ENCODE measurements at regions not wholly inside any gene's neighbourhood (a gene's known extent, or its start where the extent isn't known, plus 50 kb on each side); places are given as distances from the start of the nearest gene placed in this dataset.

DNA sequence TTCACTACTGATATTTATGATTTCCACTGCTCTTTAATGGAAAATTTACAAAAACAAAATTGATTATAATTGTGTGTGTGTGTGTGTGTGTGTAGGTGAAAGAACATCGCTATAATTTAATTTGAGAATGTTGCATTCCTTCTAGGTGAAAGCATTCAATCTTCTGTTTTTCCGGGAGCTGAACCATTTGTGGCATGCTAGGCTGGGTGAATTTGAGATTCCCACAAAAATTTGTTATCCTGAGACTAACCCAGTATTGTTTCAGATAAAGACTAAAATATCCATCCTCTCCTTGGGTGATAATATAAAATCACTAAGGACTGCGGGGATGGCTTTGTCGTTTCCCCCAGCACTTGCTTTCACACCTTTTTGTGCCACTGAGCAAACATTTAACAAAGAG, 911.2 kb upstream of the PIK3C3 start:
- no peak for DNase-seq (ENCODE audit: low read depth)

DNA sequence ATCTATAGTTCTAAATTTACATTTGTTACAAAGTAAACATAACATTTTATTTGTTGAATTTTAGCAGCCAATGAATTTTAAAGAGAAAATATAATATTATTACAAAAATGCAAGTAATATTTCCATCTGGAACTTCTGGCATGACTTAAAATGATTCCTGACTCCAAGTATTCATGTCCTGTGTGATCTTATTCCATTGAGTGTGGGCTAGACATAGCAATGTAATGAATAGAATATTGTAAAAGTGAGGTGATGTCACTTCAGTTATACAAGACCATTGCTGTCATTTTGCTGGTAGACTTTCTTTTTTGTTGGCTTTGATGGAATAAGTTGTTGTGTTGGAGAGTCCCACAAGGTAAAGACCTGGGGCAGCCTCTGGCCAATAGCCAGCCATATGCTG, 912.2 kb upstream of the PIK3C3 start:
- no peak for DNase-seq (ENCODE audit: low read depth)

DNA sequence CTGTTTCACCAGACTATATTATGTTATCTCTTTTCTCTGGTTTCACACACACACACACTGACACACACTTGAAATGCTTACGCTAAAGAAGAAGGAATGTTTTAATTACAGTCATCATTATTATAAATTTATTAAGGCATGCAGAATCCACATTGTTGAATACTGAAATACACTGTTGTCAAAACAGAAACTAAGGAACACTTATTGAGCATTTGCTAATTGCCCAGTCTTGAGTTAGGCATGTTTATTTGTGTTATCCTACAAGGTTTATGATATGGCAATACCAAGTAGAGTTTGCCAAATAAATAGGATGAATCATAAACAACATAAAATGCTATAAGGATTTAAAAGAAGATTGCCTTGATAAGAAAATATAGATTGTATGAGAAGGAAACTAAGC, 917.0 kb upstream of the PIK3C3 start:
- DNase-seq (ENCODE audit: low read depth), result no peak

DNA sequence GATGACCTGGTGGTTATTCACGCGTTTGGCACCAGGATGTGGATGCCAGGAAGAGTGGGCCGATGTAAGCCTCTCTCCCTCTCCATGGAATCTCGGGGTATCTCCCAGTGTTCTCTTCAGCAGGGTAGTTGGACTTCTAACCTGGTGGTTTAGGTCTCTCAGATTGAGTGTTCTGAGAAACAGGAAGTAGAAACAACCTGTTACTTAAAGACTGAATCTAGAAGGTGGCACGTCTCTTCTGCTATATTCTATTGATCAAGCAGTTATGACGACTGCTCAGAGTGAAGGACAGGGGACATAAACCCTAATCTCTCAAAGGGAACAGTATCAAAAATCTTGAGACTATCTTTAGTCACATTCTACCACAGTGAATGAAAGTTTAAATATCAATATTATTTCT, 918.7 kb upstream of the PIK3C3 start:
- DNase-seq (ENCODE audit: low read depth), result no peak

DNA sequence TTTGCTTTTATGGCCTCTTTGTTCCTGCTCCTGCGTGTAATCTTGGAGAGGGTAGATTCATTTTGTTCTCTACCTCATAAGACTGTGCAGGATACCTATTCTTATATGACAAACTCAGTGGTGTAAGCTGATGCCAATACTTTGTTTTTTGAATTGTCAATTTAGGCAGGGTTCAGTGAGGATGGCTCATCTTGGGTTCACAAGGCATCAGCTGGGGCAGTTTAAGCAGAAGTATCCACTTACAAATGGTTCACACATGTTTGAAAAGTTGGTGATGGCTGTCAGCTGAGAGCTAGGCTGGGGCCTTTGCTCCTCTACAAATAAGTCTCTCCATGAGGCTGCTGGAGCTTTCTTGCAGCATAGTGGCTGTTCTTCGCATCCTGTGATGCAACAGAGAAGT, 920.6 kb upstream of the PIK3C3 start:
- DNase-seq (ENCODE audit: low read depth), result no peak

DNA sequence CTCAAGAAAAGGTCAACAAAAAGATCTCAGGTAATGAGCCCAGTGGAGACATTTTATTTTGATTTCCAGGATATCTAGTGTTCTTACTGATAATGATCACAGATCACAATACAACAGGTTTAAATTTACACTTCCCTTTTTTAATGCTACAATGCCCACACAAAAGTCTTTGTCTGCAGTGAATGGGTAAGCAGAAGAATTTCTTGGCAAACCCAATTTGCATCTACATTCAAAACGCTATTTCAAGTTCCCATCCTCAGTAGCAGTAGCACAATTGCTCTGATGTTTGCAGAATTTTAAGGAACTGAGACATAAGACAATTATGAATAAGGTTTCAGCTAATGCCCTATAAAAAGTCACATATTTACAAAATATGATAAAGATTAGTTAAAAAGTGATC, 929.4 kb upstream of the PIK3C3 start:
- no peak for DNase-seq (ENCODE audit: low read depth)

DNA sequence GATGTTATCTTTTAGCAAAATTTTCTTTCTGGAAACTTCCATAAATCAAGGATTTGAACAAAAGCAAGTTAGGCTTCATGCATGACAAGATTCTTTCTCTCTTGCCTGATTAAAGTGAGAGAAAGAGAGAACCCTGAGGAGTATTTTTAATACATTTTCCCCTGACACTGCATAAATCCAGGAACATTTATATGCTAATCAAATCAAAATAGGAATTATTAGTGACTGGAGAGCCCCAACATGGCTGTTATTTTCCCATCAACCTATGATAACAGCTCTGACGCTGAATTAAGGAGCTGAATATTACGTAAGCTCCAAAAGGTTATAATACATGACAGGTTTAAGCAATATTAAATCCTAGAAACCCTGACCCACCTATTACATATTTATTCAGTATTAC, 930.2 kb upstream of the PIK3C3 start:
- no peak for DNase-seq (ENCODE audit: low read depth)

DNA sequence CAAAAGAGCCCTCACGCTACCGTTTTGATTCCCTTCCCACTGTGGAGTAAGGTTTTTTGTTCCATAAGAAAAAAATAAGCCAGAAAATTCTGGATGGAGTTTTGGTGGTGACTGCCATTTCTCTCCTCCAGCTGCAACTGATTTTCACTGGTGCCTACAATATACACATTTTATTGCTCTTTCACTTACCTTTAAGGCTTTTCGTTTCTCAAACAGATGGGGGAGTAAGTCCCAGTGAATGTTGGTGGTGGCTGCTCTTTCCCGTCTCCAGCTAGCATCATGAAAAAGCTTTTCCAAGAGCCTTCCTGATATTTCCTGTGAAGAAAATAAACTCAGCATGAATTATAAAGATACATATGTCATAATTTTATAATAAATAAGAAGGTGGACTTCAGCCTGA, 932.5 kb upstream of the PIK3C3 start:
- no peak for DNase-seq (ENCODE audit: low read depth)

DNA sequence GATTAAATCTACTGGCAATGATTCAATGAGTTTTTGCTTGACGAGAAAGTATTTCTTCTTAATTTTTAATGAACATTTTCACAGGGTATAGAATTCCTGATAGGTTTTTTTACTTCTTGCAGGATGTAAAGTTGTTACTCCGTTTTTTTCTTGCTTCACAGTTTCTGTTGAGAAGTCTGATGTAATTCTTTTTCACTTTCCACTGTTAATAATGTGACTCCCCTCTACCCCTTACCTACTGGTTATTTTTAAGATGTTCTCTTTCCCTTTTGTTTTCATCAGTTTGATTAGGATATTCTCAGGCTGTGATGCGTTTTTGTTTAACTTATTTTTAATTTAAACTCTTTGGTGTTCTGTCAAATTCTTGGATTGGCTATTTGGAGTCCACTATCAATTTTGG, 933.9 kb upstream of the PIK3C3 start:
- no peak for DNase-seq (ENCODE audit: low read depth)

DNA sequence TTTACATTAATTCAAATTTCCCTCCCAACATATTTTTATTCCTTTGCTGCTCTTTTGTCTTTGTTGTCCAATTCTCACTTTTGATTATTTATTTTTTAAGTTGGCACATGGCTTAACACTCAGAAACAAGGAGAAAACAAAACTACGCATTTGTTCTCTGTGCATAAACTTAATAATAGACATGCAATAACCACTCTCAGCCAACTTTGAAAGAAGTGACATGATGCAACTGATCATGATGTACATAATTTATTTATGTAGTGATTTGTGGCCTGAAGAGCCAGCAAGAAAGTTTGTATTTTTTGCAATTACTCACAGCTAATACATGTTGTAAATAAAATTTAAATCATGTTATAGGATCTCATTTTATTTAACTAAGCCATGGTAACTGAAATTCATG, 942.8 kb upstream of the PIK3C3 start:
- DNase-seq (ENCODE audit: low read depth), result no peak

DNA sequence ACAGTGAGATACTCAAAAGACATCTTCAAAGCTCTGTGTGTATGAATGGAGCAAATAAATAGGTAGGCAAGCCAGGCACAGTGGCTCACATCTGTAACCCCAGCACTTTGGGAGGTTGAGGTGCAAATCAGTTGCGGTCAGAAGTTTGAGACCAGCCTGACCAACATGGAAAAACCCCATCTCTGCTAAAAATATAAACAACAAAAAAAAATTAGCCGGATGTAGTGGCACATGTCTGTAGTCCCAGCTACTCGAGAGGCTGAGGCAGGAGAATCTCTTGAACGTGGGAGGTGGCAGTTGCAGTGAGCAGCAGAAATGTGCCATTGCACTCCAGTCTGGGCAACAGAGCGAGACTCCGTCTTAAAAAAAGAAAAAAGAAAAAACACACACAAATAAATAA, 945.1 kb upstream of the PIK3C3 start:
- no peak for DNase-seq (ENCODE audit: low read depth)

DNA sequence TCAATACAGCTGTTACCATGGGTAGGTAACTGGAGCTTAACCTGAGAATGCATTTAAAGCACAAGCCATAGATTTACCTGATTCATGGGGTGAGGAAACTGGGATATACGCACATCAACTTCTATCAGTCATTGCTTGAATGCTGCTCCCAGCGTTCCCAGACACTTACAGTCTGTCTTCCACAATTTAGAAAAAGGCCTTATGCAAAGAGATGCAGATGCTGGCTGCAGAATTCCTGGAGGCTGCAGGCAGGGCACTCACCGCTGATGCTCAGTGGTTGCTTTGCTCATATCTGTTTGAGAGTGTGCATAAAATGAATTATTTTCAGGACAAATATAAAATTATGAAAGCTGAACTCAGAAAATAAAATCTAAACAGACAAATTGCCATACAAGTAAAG, 950.7 kb upstream of the PIK3C3 start:
- no peak for DNase-seq (ENCODE audit: low read depth)

DNA sequence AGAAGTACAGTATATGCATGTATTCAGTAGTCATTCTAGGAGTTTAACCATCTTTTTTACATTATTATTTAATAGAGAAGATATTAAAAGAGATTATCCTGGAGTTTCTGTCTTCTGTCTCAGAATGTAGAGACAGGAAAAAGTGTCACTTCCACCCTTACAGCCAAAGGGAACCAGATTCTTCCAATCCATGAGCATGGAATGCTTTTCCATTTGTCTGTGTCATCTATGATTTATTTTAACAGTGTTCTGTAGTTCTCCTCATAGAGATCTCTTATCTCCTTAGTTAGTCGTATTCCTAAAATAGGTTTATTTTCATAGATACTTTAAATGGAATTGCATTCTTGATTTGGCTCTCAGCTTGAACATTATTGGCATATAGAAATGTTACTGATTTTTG, 959.5 kb upstream of the PIK3C3 start:
- DNase-seq (ENCODE audit: low read depth), result no peak

DNA sequence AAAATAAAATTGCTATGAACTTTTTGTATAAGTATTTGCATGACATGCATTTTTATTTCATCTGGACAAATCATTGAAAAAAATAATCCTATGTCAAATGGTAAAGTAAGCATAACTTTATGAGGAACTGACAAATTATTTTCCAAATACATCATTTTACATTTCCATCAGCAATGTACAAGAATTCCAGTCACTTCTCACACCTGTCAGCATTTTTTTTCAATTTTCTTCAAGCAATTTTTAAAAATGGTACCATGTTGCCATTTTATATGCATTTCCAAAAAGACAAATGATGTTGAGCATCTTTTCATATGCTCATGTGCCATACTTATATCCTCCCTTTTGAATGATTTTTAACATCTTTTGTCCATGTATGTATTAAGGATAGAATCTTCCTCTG, 961.7 kb upstream of the PIK3C3 start:
- no peak for DNase-seq (ENCODE audit: low read depth)

DNA sequence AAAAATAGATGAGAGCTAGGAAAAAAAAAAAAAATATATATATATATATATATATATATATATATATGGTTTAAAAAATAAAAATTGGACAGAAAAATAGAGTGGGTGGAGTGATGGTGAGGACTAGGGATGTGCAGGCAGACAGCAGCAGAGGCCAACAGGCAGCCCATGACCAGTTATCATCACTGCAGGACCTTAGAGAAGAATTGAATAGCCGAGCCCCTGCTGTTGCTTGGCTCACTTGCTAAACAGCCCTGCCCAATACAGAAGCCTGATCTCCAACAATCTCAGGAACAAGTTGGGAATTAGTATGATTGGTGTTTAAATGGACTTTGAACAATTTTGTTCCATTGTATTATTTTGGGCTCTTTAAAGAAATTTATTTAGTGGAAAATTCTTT, 967.5 kb upstream of the PIK3C3 start:
- no peak for DNase-seq (ENCODE audit: low read depth)

DNA sequence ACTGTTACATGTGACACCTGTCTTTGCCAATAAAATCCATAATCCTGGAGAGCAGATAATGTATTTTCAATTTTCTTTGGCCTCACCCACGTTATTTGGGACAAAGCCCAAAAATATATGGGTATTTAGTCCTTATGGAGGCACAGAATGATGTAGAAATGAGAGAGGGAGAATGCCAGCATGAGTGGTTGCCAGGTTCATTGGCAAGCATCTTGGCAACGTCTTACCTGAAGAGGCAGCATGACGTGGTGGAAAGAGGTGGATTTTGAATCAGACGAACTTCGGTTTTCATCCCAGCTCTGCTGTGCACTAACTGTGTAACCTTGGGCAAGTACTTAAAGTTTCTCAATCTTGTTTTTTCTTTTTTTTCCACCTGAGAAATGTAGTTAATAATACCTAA, 969.6 kb upstream of the PIK3C3 start:
- DNase-seq (ENCODE audit: low read depth), result no peak

DNA sequence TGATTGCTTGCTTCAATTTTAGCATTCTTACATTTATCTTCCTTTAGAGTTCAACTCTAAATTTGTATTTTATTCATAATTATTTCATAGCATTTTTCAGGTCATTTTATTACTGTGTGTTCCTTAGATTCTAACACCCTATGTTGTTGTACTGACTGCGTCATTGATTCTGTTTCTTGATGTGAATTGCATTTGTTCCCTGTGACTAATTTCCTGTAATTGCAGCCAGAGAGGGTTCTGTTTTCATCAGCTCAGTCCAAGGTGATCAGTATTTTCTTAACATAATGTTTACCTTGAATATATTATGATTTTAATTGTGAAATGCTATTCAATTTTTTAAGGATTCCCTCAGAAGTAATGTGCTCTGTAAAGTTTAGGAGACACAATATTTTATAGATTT, 970.2 kb upstream of the PIK3C3 start:
- DNase-seq (ENCODE audit: low read depth), result no peak

DNA sequence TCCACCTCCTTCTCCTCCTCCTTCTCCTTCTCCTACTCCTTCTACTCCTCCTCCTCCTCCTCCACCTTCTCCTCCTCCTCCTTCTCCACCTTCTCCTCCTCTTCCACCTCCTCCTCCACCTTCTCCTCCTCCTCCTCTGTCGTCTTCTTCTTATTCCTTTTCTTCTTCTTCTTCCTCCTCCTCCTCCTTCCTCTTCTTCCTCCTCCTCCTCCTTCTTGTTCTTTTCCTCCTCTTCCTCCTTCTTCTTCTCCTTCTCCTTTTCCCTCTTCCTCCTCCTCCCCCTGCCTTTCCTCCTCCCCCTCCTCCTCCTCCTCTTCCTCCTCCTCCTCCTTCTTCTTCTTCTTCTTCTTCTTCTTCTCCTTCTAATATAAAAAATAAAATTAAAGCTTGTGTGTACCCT, 971.2 kb upstream of the PIK3C3 start:
- no peak for DNase-seq (ENCODE audit: low read depth)

DNA sequence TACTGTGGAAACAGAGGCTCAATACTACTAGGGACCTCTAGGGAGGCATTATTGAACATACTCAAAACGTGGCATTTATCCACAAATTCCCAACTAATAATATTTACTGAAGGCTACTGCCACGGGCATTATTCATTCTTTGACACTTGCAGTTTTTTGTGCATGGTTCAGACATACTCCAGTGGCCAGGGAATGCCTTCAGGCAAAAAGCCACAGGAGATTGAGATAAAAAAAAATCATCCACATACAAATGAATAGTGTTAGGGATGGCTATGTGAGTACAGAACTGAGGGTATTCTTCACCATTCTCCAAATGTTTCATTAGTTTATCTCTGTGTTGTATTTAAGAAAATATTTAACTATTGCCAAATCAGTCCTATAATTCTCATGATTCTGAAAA, 974.9 kb upstream of the PIK3C3 start:
- DNase-seq (ENCODE audit: low read depth), result no peak

DNA sequence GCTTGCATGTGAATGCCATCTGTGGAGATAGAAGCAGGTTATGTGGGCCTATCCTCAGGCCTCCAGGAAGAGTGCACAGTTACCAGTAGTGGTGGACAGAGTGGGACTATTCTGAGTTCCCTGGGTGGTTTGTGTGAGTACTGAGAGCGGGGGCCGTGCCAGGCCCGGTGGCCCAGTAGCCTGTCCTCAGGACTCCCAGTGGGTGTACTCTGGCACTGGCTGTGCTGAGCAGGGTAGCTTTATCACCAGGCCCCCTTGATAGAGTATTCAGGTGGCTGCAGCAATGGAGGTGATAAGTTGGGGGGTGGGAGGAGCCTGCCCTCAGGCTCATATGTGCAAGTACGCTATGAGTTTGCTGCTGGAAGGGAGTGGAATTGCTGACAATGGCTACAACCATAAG, 979.0 kb upstream of the PIK3C3 start:
- DNase-seq (ENCODE audit: low read depth), result no peak

DNA sequence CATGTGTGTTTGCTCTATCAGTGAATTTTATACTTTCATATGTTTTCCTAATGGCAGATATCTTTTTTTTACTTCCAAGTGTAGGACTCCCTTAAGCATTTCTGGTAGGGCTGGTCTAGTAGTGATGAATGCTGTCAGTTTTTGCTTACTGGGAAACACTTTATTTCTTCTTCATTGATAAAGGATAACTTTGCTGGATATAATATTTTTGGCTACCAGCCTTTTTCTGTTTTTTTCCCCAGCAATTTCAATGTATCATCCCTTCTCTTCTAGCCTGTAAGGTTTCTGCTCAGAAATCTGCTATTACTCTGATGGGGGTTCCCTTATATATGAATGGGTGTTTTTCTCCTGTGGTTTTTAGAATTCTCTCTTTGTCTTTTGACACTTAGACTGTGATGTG, 980.6 kb upstream of the PIK3C3 start:
- no peak for DNase-seq (ENCODE audit: low read depth)

DNA sequence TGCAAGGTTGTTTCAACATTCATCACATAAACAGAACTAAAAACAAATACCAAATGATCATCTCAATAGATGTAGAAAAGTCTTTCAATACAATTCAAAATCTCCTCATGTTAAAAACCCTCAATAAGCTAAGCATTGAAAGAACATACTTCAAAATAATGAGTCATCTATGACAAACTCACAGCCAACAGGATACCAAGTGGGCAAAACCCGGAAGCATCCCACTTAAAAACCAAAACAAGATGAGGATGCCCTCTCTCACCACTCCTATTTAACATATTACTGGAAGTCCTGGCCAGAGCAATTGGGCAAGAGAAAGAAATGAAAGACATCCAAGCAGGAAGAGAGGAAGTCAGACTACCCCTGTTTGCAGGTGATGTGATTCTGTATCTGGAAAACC, 992.2 kb upstream of the PIK3C3 start:
- DNase-seq (ENCODE audit: low read depth), result no peak

DNA sequence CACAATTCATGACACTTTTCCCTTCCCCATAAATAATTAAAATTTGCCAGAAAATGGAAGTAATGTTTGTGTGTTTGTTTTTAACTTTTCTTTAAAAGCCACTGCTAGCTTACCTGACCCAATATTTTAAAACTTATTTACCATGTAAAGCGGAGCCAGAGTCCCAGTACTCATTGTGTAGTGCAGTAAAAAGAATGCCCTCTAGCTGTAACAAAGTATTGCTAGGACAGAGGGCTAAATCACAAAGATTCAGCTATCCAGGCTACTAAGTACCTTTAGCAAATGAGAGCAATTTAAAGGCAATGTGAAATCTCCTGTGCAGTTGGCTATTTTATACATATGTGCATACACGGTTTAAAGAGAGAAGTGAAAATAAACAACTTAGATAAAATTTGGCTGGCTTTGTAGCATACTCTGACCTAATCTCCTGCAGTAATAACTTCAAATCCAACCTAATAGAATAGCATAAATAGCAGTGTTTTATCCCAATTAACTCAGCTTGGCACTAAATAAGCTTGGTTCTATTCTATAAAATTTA, 997.4 kb upstream of the PIK3C3 start:
- DNase-seq (ENCODE audit: low read depth), result no peak

DNA sequence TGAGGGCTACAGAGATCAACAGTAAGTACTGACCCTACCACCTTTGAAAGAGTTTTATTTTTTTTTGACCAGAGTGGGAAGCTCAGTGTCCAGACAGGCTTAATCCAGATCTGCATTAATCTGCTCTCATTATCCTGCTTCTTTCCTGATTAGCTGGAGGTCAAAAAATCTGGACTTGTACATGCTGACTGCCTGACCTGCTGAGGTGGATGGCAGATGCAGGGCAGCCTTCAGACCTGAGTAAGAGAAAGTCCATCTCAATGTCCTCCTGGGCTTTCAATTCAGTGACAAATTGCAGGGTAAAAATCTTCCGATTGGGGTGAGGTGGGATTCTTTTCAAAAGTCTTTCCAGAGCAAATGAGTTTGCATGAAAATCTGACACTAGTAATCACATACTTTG, 998.8 kb upstream of the PIK3C3 start:
- DNase-seq (ENCODE audit: low read depth), result no peak

DNA sequence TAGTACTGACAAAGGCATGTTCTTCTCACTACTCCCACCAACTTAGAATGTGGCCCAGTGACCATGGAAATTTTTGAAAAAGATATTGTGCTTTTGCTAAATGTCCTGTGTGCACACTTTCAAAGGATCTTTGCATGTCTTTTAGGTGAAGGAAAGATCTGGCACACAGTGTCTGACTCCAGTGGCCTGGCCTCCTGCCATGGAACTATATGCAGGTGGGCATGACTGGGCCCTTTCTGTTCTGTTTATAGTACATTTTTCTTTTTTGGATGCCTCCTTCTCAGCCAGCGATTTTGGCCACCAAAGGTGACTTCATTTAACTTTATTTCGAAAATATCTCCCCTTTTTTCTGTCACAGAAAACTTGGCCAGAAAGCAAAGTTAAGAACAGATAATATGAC, 999.7 kb upstream of the PIK3C3 start:
- DNase-seq (ENCODE audit: low read depth), result no peak
